HEK293 (cell line): ENCODE measurements at regions not wholly inside any gene's neighbourhood (a gene's known extent, or its start where the extent isn't known, plus 50 kb on each side); places are given as distances from the start of the nearest gene placed in this dataset.

Source experiments
- CTCF ChIA-PET: fragments of 350-600 bp; formaldehyde crosslinking; extraction: SDS; loops from one replicate; lab custom pipeline; 2021; ENCODE audit warnings: antibody characterized with exemption; lab: Yijun Ruan, JAX
- POLR2A ChIA-PET: fragments of 300-600 bp; formaldehyde crosslinking; extraction: SDS; loops from one replicate; lab custom pipeline; 2020; ENCODE audit warnings: antibody characterized with exemption, inconsistent platforms; lab: Yijun Ruan, JAX
- H3K27ac ChIP-seq: fragments of 200-500 bp; sonication (Bioruptor generic); 2 replicates; pipeline ENCODE4 v1.5.1; 2014; ENCODE audit warnings: low read depth, low read length, control low read depth, inconsistent platforms; ENCODE audit errors: extremely low read depth
- H3K36me3 ChIP-seq, 2 experiments: fragments of 200-500 bp in 1 of 2; sonication (Bioruptor generic) in 1 of 2; 1 replicate in 1 of 2; 2 replicates in 1 of 2; pipeline ENCODE4 v1.5.1; 2014 to 2017; ENCODE audit warnings: inconsistent platforms in 2 of 2, low read length in 2 of 2; ENCODE audit not compliant: control insufficient read depth in 2 of 2, insufficient read depth in 1 of 2
- H3K4me1 ChIP-seq: fragments of 200-500 bp; sonication (Bioruptor generic); 2 replicates; pipeline ENCODE4 v1.5.1; 2014; ENCODE audit warnings: mild to moderate bottlenecking, low read length, inconsistent platforms; ENCODE audit not compliant: control insufficient read depth, insufficient read depth
- H3K4me3 ChIP-seq: 2 replicates; pipeline ENCODE4 v1.5.1; 2011; ENCODE audit warnings: low read depth, mild to moderate bottlenecking, control low read depth, low read length, moderate library complexity
- H3K9me3 ChIP-seq: fragments of 200-500 bp; sonication (Bioruptor generic); 2 replicates; pipeline ENCODE4 v1.5.1; 2014; ENCODE audit warnings: low read depth, low read length, inconsistent platforms; ENCODE audit not compliant: control insufficient read depth, insufficient read depth
- GFI1B ChIP-seq: fragments of 450-650 bp; formaldehyde crosslinking; IDR thresholded peaks from 2 replicates; pipeline ENCODE4 v1.5.1; 2016; ENCODE audit warnings: missing biosample characterization, missing genetic modification characterization
- KLF10 ChIP-seq: fragments of 450-650 bp; IDR thresholded peaks from 2 replicates; pipeline ENCODE4 v1.5.1; 2018; ENCODE audit warnings: missing biosample characterization, mild to moderate bottlenecking, missing genetic modification characterization
- MEIS1 ChIP-seq: sonication (generic); formaldehyde crosslinking; IDR thresholded peaks from 2 replicates; pipeline ENCODE4 v1.8.1; 2022; ENCODE audit warnings: missing genetic modification reagents, mild to moderate bottlenecking, borderline replicate concordance
- OVOL3 ChIP-seq: fragments of 450-650 bp; formaldehyde crosslinking; IDR thresholded peaks from 2 replicates; pipeline ENCODE4 v1.5.1; 2016; ENCODE audit warnings: missing biosample characterization, missing genetic modification characterization
- SCRT1 ChIP-seq: fragments of 450-650 bp; formaldehyde crosslinking; IDR thresholded peaks from 2 replicates; pipeline ENCODE4 v1.5.1; 2016; ENCODE audit warnings: missing biosample characterization, missing genetic modification characterization, borderline replicate concordance
- YY1 ChIP-seq: fragments of 450-650 bp; formaldehyde crosslinking; IDR thresholded peaks from 2 replicates; pipeline ENCODE4 v1.5.1; 2018; ENCODE audit warnings: missing biosample characterization, missing genetic modification characterization
- ZBTB10 ChIP-seq: fragments of 450-650 bp; formaldehyde crosslinking; IDR thresholded peaks from 2 replicates; pipeline ENCODE4 v1.5.1; 2016; ENCODE audit warnings: missing biosample characterization, missing genetic modification characterization
- ZBTB21 ChIP-seq: fragments of 450-650 bp; formaldehyde crosslinking; IDR thresholded peaks from 2 replicates; pipeline ENCODE4 v1.5.1; 2017; ENCODE audit warnings: missing biosample characterization, missing genetic modification characterization
- ZBTB26 ChIP-seq: fragments of 450-650 bp; formaldehyde crosslinking; optimal IDR thresholded peaks from 2 replicates; pipeline ENCODE3; 2016; ENCODE audit warnings: missing biosample characterization, mild to moderate bottlenecking, missing genetic modification characterization
- ZBTB8A ChIP-seq: fragments of 450-650 bp; formaldehyde crosslinking; IDR thresholded peaks from 2 replicates; pipeline ENCODE4 v1.5.1; 2016; ENCODE audit warnings: missing biosample characterization, missing genetic modification characterization
- ZEB2 ChIP-seq: fragments of 450-650 bp; formaldehyde crosslinking; IDR thresholded peaks from 2 replicates; pipeline ENCODE4 v1.5.1; 2016; ENCODE audit warnings: missing biosample characterization, missing genetic modification characterization
- ZNF132 ChIP-seq: fragments of 450-650 bp; formaldehyde crosslinking; IDR thresholded peaks from 2 replicates; pipeline ENCODE4 v1.5.1; 2017; ENCODE audit warnings: missing biosample characterization, missing genetic modification characterization, borderline replicate concordance
- ZNF16 ChIP-seq: fragments of 450-650 bp; formaldehyde crosslinking; IDR thresholded peaks from 2 replicates; pipeline ENCODE4 v1.5.1; 2016; ENCODE audit warnings: low read depth, missing biosample characterization, missing genetic modification characterization
- ZNF169 ChIP-seq: fragments of 450-650 bp; formaldehyde crosslinking; IDR thresholded peaks from 2 replicates; pipeline ENCODE4 v1.5.1; 2016; ENCODE audit warnings: missing biosample characterization, missing genetic modification characterization
- ZNF18 ChIP-seq: fragments of 450-650 bp; formaldehyde crosslinking; IDR thresholded peaks from 2 replicates; pipeline ENCODE4 v1.5.1; 2016; ENCODE audit warnings: missing biosample characterization, missing genetic modification characterization
- ZNF184 ChIP-seq: fragments of 450-650 bp; IDR thresholded peaks from 2 replicates; pipeline ENCODE4 v1.5.1; 2018; ENCODE audit warnings: missing biosample characterization, mild to moderate bottlenecking, missing genetic modification characterization
- ZNF350 ChIP-seq: fragments of 450-650 bp; formaldehyde crosslinking; IDR thresholded peaks from 2 replicates; pipeline ENCODE4 v1.5.0; 2017; ENCODE audit warnings: missing biosample characterization, mild to moderate bottlenecking, missing genetic modification characterization
- ZNF362 ChIP-seq: fragments of 450-650 bp; formaldehyde crosslinking; IDR thresholded peaks from 2 replicates; pipeline ENCODE4 v1.5.1; 2016; ENCODE audit warnings: missing biosample characterization, missing genetic modification characterization
- ZNF366 ChIP-seq: fragments of 450-650 bp; formaldehyde crosslinking; conservative IDR thresholded peaks from 2 replicates; pipeline ENCODE4 v1.5.1; 2016; ENCODE audit warnings: missing biosample characterization, missing genetic modification characterization
- ZNF391 ChIP-seq: fragments of 450-650 bp; formaldehyde crosslinking; IDR thresholded peaks from 2 replicates; pipeline ENCODE4 v1.5.1; 2016; ENCODE audit warnings: low read depth, missing biosample characterization, missing genetic modification characterization, borderline replicate concordance
- ZNF394 ChIP-seq: fragments of 450-650 bp; formaldehyde crosslinking; IDR thresholded peaks from 2 replicates; pipeline ENCODE4 v1.5.1; 2016; ENCODE audit warnings: missing biosample characterization, missing genetic modification characterization, mild to moderate bottlenecking, moderate library complexity, borderline replicate concordance
- ZNF521 ChIP-seq: fragments of 450-650 bp; formaldehyde crosslinking; IDR thresholded peaks from 2 replicates; pipeline ENCODE4 v1.5.1; 2017; ENCODE audit warnings: missing biosample characterization, mild to moderate bottlenecking, missing genetic modification characterization
- ZNF600 ChIP-seq: fragments of 450-650 bp; formaldehyde crosslinking; IDR thresholded peaks from 2 replicates; pipeline ENCODE4 v1.5.1; 2016; ENCODE audit warnings: missing biosample characterization, missing genetic modification characterization
- ZNF660 ChIP-seq: fragments of 450-650 bp; IDR thresholded peaks from 2 replicates; pipeline ENCODE4 v1.5.1; 2018; ENCODE audit warnings: missing biosample characterization, mild to moderate bottlenecking, missing genetic modification characterization
- ZNF768 ChIP-seq: fragments of 450-650 bp; formaldehyde crosslinking; IDR thresholded peaks from 2 replicates; pipeline ENCODE4 v1.5.1; 2018; ENCODE audit warnings: missing biosample characterization, mild to moderate bottlenecking, missing genetic modification characterization
- ZNF777 ChIP-seq: fragments of 450-650 bp; formaldehyde crosslinking; IDR thresholded peaks from 2 replicates; pipeline ENCODE4 v1.5.1; 2017; ENCODE audit warnings: missing biosample characterization, missing genetic modification characterization, borderline replicate concordance
- ZNF785 ChIP-seq: fragments of 450-650 bp; formaldehyde crosslinking; IDR thresholded peaks from 2 replicates; pipeline ENCODE4 v1.5.1; 2016; ENCODE audit warnings: missing biosample characterization, missing genetic modification characterization
- ZSCAN16 ChIP-seq: fragments of 450-650 bp; formaldehyde crosslinking; IDR thresholded peaks from 2 replicates; pipeline ENCODE4 v1.5.1; 2016; ENCODE audit warnings: missing biosample characterization, missing genetic modification characterization

GRCh38 chr15:93520206-93520605, 431.2 kb upstream of the RGMA start:
- no peaks in the 10 kb centered on the region for H3K9me3 ChIP-seq
- ChIA-PET CTCF (no interaction called here), POLR2A (no interaction called here)
- TF ChIP-seq ZNF132 (tag by site-specific recombination) (no peak), ZBTB21 (tag by site-specific recombination) (no peak), ZEB2 (tag by site-specific recombination) (no peak), ZNF777 (tag by site-specific recombination) (no peak), ZNF18 (tag by site-specific recombination) (no peak), YY1 (tag by site-specific recombination) (no peak), ZNF785 (no peak), ZNF660 (tag by site-specific recombination) (no peak), ZBTB8A (tag by site-specific recombination) (no peak), ZNF169 (tag by site-specific recombination) (no peak), ZNF521 (no peak), ZNF394 (tag by site-specific recombination) (no peak), ZBTB26 (tag by site-specific recombination) (no peak), MEIS1 (CRISPR knock-in tag) (no peak), ZNF600 (no peak), ZNF362 (tag by site-specific recombination) (no peak), ZNF768 (tag by site-specific recombination) (no peak), ZNF391 (no peak)
- no peak overlapping the region for H3K27ac ChIP-seq
- H3K4me3 ChIP-seq, result no peak overlapping the region
- H3K36me3 ChIP-seq, result no peaks in the 10 kb centered on the region
- peaks cover 4% of the 10 kb centered on the region; the same call in 1 of the 2 replicates for H3K4me1 ChIP-seq

GRCh38 chr15:93519599-93519998, 430.6 kb upstream of the RGMA start:
- TF ChIP-seq ZBTB8A (tag by site-specific recombination), result no peak
- TF ChIP-seq ZNF16 (tag by site-specific recombination), result no peak
- no peak for TF ChIP-seq ZNF184 (tag by site-specific recombination)
- no peak for TF ChIP-seq ZNF350 (tag by site-specific recombination)
- TF ChIP-seq SCRT1, result no peak
- no peak for TF ChIP-seq OVOL3 (tag by site-specific recombination)
- TF ChIP-seq KLF10 (tag by site-specific recombination), result no peak
- TF ChIP-seq ZNF366 (tag by site-specific recombination), result no peak
- no peak for TF ChIP-seq ZSCAN16 (tag by site-specific recombination)
- no peak for TF ChIP-seq ZBTB10
- TF ChIP-seq GFI1B (tag by site-specific recombination), result no peak
- TF ChIP-seq ZBTB21 (tag by site-specific recombination), result no peak
- ChIA-PET POLR2A (no interaction called here), CTCF (no interaction called here)
- H3K36me3 ChIP-seq, result no peaks in the 10 kb centered on the region
- H3K4me3 ChIP-seq, result no peak overlapping the region
- H3K27ac ChIP-seq, result no peak overlapping the region
- peaks cover 4% of the 10 kb centered on the region; the same call in 1 of the 2 replicates for H3K4me1 ChIP-seq
- H3K9me3 ChIP-seq, result no peaks in the 10 kb centered on the region
